Tibial nerve (tissue), 4 donors: ENCODE measurements at regions not wholly inside any gene's neighbourhood (a gene's known extent, or its start where the extent isn't known, plus 50 kb on each side); places are given as distances from the start of the nearest gene placed in this dataset.

ENCODE experiments used
- CTCF ChIP-seq, 5 experiments: fragments of 200-600 bp in 3 of 5; fragments of 450-650 bp in 2 of 5; sonication (generic) in 3 of 5; IDR thresholded peaks; one replicate each; pipeline ENCODE4 v1.5.1; 2016 to 2019; ENCODE audit warnings: antibody characterized with exemption in 5 of 5, mild to moderate bottlenecking in 3 of 5, moderate library complexity in 2 of 5
- EP300 ChIP-seq, 2 donors: sonication (generic); formaldehyde crosslinking; IDR thresholded peaks; one replicate each; pipeline ENCODE4 v1.6.1; 2017; ENCODE audit warnings: antibody characterized with exemption in 2 of 2, mild to moderate bottlenecking in 1 of 2
- POLR2A ChIP-seq, 2 donors: fragments of 450-650 bp; IDR thresholded peaks; one replicate each; pipeline ENCODE4 v1.6.1; 2017; ENCODE audit warnings: antibody characterized with exemption in 2 of 2, mild to moderate bottlenecking in 2 of 2, moderate library complexity in 2 of 2

GRCh38 chr21:28729887-28730286, 262.8 kb downstream of the LTN1 start:
- TF ChIP-seq POLR2A (IDR thresholded peaks at IDR 0.05) (no peak), CTCF (IDR thresholded peaks at IDR 0.05) (no peak), EP300 (IDR thresholded peaks at IDR 0.05) (no peak)
